Memory B cell (primary cell): ENCODE measurements at regions not wholly inside any gene's neighbourhood (a gene's known extent, or its start where the extent isn't known, plus 50 kb on each side); places are given as distances from the start of the nearest gene placed in this dataset.

Source experiments
- ATAC-seq: fragments of 150-1000 bp; cut with Tn5 transposase; 2 replicates; pipeline ENCODE4 v1.10.0; 2021; ENCODE audit warnings: low read depth, mild to moderate bottlenecking, moderate library complexity
- DNase-seq, 2 donors: peaks; one replicate each; pipeline ENCODE4 v3.0.0; 2022; ENCODE audit warnings: low spot score in 2 of 2
- H3K27ac Mint-ChIP-seq: one replicate; pipeline ENCODE4 v1.8.0; 2022; ENCODE audit warnings: mild to moderate bottlenecking, moderate library complexity, mixed read lengths
- H3K27me3 Mint-ChIP-seq: one replicate; pipeline ENCODE4 v1.8.0; 2022; ENCODE audit warnings: mixed read lengths
- H3K36me3 Mint-ChIP-seq: one replicate; pipeline ENCODE4 v1.8.0; 2022; ENCODE audit warnings: mild to moderate bottlenecking, mixed read lengths
- H3K4me1 Mint-ChIP-seq: one replicate; pipeline ENCODE4 v1.8.0; 2022; ENCODE audit warnings: mixed read lengths
- H3K4me3 Mint-ChIP-seq: one replicate; pipeline ENCODE4 v1.8.0; 2022; ENCODE audit warnings: mild to moderate bottlenecking, moderate library complexity, mixed read lengths
- H3K9me3 Mint-ChIP-seq: one replicate; pipeline ENCODE4 v1.8.0; 2022; ENCODE audit warnings: mixed read lengths

- H3K27me3 Mint-ChIP-seq = no peaks in the 10 kb centered on the region
- H3K4me1 Mint-ChIP-seq = no peaks in the 10 kb centered on the region
- H3K9me3 Mint-ChIP-seq = no peaks in the 10 kb centered on the region
- ATAC-seq (no peak), DNase-seq (no peak)
- no peak overlapping the region for H3K4me3 Mint-ChIP-seq
- no peaks in the 10 kb centered on the region for H3K36me3 Mint-ChIP-seq
- H3K27ac Mint-ChIP-seq = no peak overlapping the region
Observed at GRCh38 chr1:222163895-222164294, 384.0 kb downstream of the HHIPL2 start.

GRCh38 chr1:222161676-222162075 is 386.2 kb downstream of the HHIPL2 start:
- H3K36me3 Mint-ChIP-seq = peaks cover 3% of the 10 kb centered on the region
- no peak overlapping the region for H3K4me3 Mint-ChIP-seq
- H3K27ac Mint-ChIP-seq = no peak overlapping the region
- H3K9me3 Mint-ChIP-seq = peaks cover 9% of the 10 kb centered on the region
- H3K4me1 Mint-ChIP-seq = no peaks in the 10 kb centered on the region
- ATAC-seq = no peak
- no peaks in the 10 kb centered on the region for H3K27me3 Mint-ChIP-seq
- no peak for DNase-seq

GRCh38 chr1:222157612-222158011 is 390.3 kb downstream of the HHIPL2 start:
- Mint-ChIP-seq H3K36me3 (peaks cover 3% of the 10 kb centered on the region), H3K4me1 (no peaks in the 10 kb centered on the region), H3K27me3 (no peaks in the 10 kb centered on the region), H3K27ac (no peak overlapping the region), H3K9me3 (peaks cover 9% of the 10 kb centered on the region), H3K4me3 (no peak overlapping the region)
- ATAC-seq (no peak), DNase-seq (no peak)

- peaks cover 3% of the 10 kb centered on the region for H3K27me3 Mint-ChIP-seq
- H3K4me1 Mint-ChIP-seq = no peaks in the 10 kb centered on the region
- no peak overlapping the region for H3K27ac Mint-ChIP-seq
- ATAC-seq (no peak), DNase-seq (no peak)
- no peak overlapping the region for H3K4me3 Mint-ChIP-seq
- H3K9me3 Mint-ChIP-seq = peaks cover 1% of the 10 kb centered on the region
- H3K36me3 Mint-ChIP-seq = no peaks in the 10 kb centered on the region
Observed at GRCh38 chr1:222140206-222140605, 398.3 kb upstream of the DUSP10 start.

- DNase-seq (no peak), ATAC-seq (no peak)
- Mint-ChIP-seq H3K36me3 (no peaks in the 10 kb centered on the region), H3K4me3 (no peak overlapping the region), H3K27ac (no peak overlapping the region), H3K9me3 (peaks cover 5% of the 10 kb centered on the region), H3K4me1 (no peaks in the 10 kb centered on the region), H3K27me3 (peaks cover 2% of the 10 kb centered on the region)
Observed at GRCh38 chr1:222138095-222138494, 396.2 kb upstream of the DUSP10 start.

GRCh38 chr1:222136869-222137268 is 395.0 kb upstream of the DUSP10 start:
- no peak overlapping the region for H3K4me3 Mint-ChIP-seq
- peaks cover 5% of the 10 kb centered on the region for H3K9me3 Mint-ChIP-seq
- H3K4me1 Mint-ChIP-seq = no peaks in the 10 kb centered on the region
- peaks cover 2% of the 10 kb centered on the region for H3K27me3 Mint-ChIP-seq
- DNase-seq (no peak), ATAC-seq (no peak)
- no peak overlapping the region for H3K27ac Mint-ChIP-seq
- no peaks in the 10 kb centered on the region for H3K36me3 Mint-ChIP-seq

GRCh38 chr1:222129041-222129440 is 387.2 kb upstream of the DUSP10 start:
- no peak overlapping the region for H3K27ac Mint-ChIP-seq
- ATAC-seq (no peak), DNase-seq (no peak)
- H3K36me3 Mint-ChIP-seq = no peaks in the 10 kb centered on the region
- H3K9me3 Mint-ChIP-seq = peaks cover 3% of the 10 kb centered on the region
- H3K27me3 Mint-ChIP-seq = peaks cover 4% of the 10 kb centered on the region
- H3K4me1 Mint-ChIP-seq = no peaks in the 10 kb centered on the region
- no peak overlapping the region for H3K4me3 Mint-ChIP-seq

GRCh38 chr1:222127526-222128152 is 385.8 kb upstream of the DUSP10 start:
- Mint-ChIP-seq H3K9me3 (no peaks in the 10 kb centered on the region), H3K27me3 (peaks cover 4% of the 10 kb centered on the region), H3K4me3 (no peak overlapping the region), H3K4me1 (no peaks in the 10 kb centered on the region), H3K36me3 (no peaks in the 10 kb centered on the region), H3K27ac (no peak overlapping the region)
- ATAC-seq = no peak
- no peak for DNase-seq

- Mint-ChIP-seq H3K27me3 (peaks cover 4% of the 10 kb centered on the region), H3K9me3 (no peaks in the 10 kb centered on the region), H3K36me3 (no peaks in the 10 kb centered on the region)
Observed at GRCh38 chr1:222127096-222127495, 385.2 kb upstream of the DUSP10 start.

GRCh38 chr1:222126052-222126451 is 384.2 kb upstream of the DUSP10 start:
- peaks cover 7% of the 10 kb centered on the region for H3K27me3 Mint-ChIP-seq
- no peaks in the 10 kb centered on the region for H3K36me3 Mint-ChIP-seq
- no peaks in the 10 kb centered on the region for H3K9me3 Mint-ChIP-seq
- no peak overlapping the region for H3K4me3 Mint-ChIP-seq
- H3K27ac Mint-ChIP-seq = no peak overlapping the region
- no peaks in the 10 kb centered on the region for H3K4me1 Mint-ChIP-seq
- ATAC-seq (no peak), DNase-seq (no peak)

More at GRCh38 chr1:222127096-222127495, 385.2 kb upstream of the DUSP10 start:
- H3K27ac Mint-ChIP-seq = no peak overlapping the region
- no peak for ATAC-seq
- no peak overlapping the region for H3K4me3 Mint-ChIP-seq
- H3K4me1 Mint-ChIP-seq = no peaks in the 10 kb centered on the region
- DNase-seq = no peak

- Mint-ChIP-seq H3K9me3 (no peaks in the 10 kb centered on the region), H3K27me3 (peaks cover 7% of the 10 kb centered on the region), H3K36me3 (no peaks in the 10 kb centered on the region), H3K27ac (no peak overlapping the region), H3K4me3 (no peak overlapping the region), H3K4me1 (no peaks in the 10 kb centered on the region)
- DNase-seq (no peak), ATAC-seq (no peak)
Observed at GRCh38 chr1:222124602-222125001, 382.7 kb upstream of the DUSP10 start.

GRCh38 chr1:222123111-222123510 is 381.2 kb upstream of the DUSP10 start:
- Mint-ChIP-seq H3K4me3 (no peak overlapping the region), H3K27ac (no peak overlapping the region), H3K27me3 (peaks cover 5% of the 10 kb centered on the region)

GRCh38 chr1:222117809-222118208 is 375.9 kb upstream of the DUSP10 start:
- Mint-ChIP-seq H3K27me3 (peaks cover 13% of the 10 kb centered on the region), H3K9me3 (no peaks in the 10 kb centered on the region), H3K4me3 (no peak overlapping the region), H3K27ac (no peak overlapping the region), H3K36me3 (peaks cover 2% of the 10 kb centered on the region), H3K4me1 (no peaks in the 10 kb centered on the region)
- ATAC-seq (no peak), DNase-seq (no peak)

More at GRCh38 chr1:222123111-222123510, 381.2 kb upstream of the DUSP10 start:
- ATAC-seq = no peak
- Mint-ChIP-seq H3K4me1 (no peaks in the 10 kb centered on the region), H3K36me3 (no peaks in the 10 kb centered on the region), H3K9me3 (no peaks in the 10 kb centered on the region)
- no peak for DNase-seq

GRCh38 chr1:222114536-222115156 is 372.8 kb upstream of the DUSP10 start:
- Mint-ChIP-seq H3K27ac (no peak overlapping the region), H3K4me3 (no peak overlapping the region), H3K27me3 (peaks cover 12% of the 10 kb centered on the region), H3K4me1 (no peaks in the 10 kb centered on the region), H3K36me3 (peaks cover 2% of the 10 kb centered on the region), H3K9me3 (no peaks in the 10 kb centered on the region)
- ATAC-seq (no peak), DNase-seq (no peak)

- DNase-seq (no peak), ATAC-seq (no peak)
- no peaks in the 10 kb centered on the region for H3K4me1 Mint-ChIP-seq
- H3K9me3 Mint-ChIP-seq = no peaks in the 10 kb centered on the region
- peaks cover 9% of the 10 kb centered on the region for H3K27me3 Mint-ChIP-seq
- H3K36me3 Mint-ChIP-seq = peaks cover 2% of the 10 kb centered on the region
- H3K27ac Mint-ChIP-seq = no peak overlapping the region
- no peak overlapping the region for H3K4me3 Mint-ChIP-seq
Observed at GRCh38 chr1:222109836-222110235, 367.9 kb upstream of the DUSP10 start.
